SJSA1 (cell line): ENCODE measurements at regions not wholly inside any gene's neighbourhood (a gene's known extent, or its start where the extent isn't known, plus 50 kb on each side); places are given as distances from the start of the nearest gene placed in this dataset.

Experiments
- DNase-seq, 2 experiments: peaks; one replicate each; pipeline ENCODE4 v3.0.0-alpha.2; 2015 to 2020; ENCODE audit warnings: low spot score in 2 of 2, low read depth in 1 of 2
- H3K27ac ChIP-seq: fragments of 250-450 bp; sonication (Bioruptor Pico); 2 replicates; pipeline ENCODE4 v1.5.1; 2020; ENCODE audit warnings: mild to moderate bottlenecking, moderate library complexity
- H3K27me3 ChIP-seq: fragments of 250-450 bp; sonication (Bioruptor Pico); replicated peaks from 2 replicates; pipeline ENCODE4 v1.5.1; 2020; ENCODE audit warnings: mild to moderate bottlenecking, moderate library complexity
- H3K36me3 ChIP-seq: fragments of 250-450 bp; sonication (Bioruptor Pico); 2 replicates; pipeline ENCODE4 v1.5.1; 2020; ENCODE audit warnings: mild to moderate bottlenecking
- H3K4me1 ChIP-seq: fragments of 250-450 bp; sonication (Bioruptor Pico); replicated peaks from 2 replicates; pipeline ENCODE4 v1.6.1; 2021; ENCODE audit warnings: mild to moderate bottlenecking
- H3K4me3 ChIP-seq: fragments of 250-450 bp; sonication (Bioruptor Pico); 2 replicates; pipeline ENCODE4 v1.5.1; 2020; ENCODE audit warnings: mild to moderate bottlenecking
- H3K9me3 ChIP-seq: fragments of 250-450 bp; sonication (Bioruptor Pico); replicated peaks from 2 replicates; pipeline ENCODE4 v1.5.1; 2020; ENCODE audit warnings: mild to moderate bottlenecking

DNA sequence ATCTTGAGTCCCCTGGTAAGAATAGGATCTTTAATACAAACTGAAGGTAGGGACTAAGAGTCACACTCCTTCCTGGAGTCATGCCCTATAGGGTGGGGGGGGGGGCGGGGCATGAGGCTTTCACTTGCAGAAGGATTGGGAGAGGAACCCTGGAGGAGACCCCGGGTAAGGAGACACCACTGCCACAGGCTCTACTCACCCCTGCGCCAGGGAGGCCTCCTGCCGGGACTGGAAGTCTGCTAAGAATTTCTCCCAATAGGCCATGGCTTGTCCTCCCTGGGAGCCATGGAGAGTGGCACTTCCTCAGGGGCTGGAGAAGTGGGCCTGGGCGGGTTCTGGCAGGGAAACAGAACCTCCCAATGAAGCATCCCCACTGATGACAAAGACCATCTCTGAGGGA, 645.3 kb upstream of the RAB6C start:
- Histone ChIP-seq H3K4me1 (no peaks in the 10 kb centered on the region), H3K4me3 (no peak overlapping the region), H3K27ac (no peak overlapping the region), H3K27me3 (no peaks in the 10 kb centered on the region), H3K9me3 (no peaks in the 10 kb centered on the region), H3K36me3 (no peaks in the 10 kb centered on the region)
- DNase-seq, result no peak

DNA sequence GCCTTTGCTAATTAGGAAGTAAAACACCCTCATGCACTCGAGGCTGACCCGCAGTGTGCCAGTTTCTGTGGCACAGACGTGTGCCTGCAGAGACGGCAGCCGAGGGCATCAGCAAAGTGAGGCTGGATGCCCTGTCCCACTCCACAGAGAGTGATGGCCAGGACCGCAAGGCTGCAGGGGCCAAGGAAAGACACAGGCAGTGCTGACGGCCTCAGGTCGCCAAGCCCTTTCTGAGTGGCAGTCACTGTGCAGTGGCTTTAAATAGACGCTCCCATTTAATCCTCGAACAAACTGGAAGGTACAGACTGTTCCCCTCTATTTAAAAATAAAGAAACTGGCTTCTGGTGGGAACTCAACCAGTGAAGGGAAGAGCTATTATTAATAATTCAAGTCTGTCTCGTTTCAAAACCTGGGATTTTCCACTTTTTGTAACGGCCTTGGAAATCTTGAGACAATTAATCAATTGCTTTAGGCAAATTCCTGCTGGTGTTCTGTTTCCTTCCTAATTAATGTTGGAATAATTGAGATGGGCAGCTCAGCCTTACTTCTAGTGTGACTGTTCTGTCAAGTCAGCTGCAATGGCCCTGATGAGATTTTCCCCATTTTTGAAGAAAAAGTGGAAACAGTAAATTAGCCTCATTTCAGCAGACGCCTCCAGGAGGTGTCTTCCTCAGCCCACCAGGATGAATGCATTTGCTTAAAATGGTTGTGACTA, 644.6 kb upstream of the RAB6C start:
- H3K4me3 ChIP-seq, result no peak overlapping the region
- DNase-seq, result no peak
- no peaks in the 10 kb centered on the region for H3K4me1 ChIP-seq
- no peak overlapping the region for H3K27ac ChIP-seq
- no peaks in the 10 kb centered on the region for H3K27me3 ChIP-seq
- H3K36me3 ChIP-seq, result no peaks in the 10 kb centered on the region
- H3K9me3 ChIP-seq, result no peaks in the 10 kb centered on the region

DNA sequence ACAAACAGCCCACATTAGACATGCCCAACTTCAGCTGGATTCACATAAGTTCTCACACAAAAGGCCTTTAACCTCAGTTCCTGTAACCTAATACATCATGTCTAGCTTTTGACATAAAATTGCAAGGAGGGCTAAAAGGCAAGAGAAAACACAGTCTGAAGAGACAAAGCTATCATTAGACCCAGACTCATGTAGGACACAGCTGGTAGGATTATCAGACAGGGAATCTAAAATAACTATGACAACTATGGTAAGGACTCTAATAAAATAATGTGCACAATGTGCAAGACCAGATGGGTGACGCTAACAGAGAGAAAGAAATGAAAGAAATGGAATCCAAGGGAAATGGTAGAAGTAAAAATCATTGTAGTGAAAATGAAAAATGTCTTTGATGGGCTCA, 643.2 kb upstream of the RAB6C start:
- H3K27me3 ChIP-seq, result no peaks in the 10 kb centered on the region
- H3K4me3 ChIP-seq, result no peak overlapping the region
- no peak overlapping the region for H3K27ac ChIP-seq
- DNase-seq, result no peak
- no peaks in the 10 kb centered on the region for H3K36me3 ChIP-seq
- H3K4me1 ChIP-seq, result no peaks in the 10 kb centered on the region
- H3K9me3 ChIP-seq, result no peaks in the 10 kb centered on the region

DNA sequence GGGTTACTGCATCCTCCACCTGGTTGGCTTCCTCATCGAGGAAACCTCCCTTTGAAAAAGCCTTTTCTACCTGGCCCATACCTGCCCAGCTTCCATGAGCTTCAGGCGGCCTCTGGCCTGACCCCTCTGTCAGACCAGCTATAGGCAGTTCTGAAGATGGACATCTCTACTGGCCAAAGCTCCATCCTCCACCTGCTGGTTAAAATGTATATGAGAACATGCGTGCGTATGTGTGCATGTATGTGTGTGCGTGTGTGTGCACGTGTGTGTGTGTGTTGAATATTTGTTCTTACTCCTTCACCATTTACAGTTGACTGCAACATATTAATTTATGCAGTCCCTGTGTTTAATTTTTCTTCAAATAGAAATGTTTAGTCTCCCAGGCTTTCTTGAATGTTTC, 642.4 kb upstream of the RAB6C start:
- no peak for DNase-seq
- no peaks in the 10 kb centered on the region for H3K36me3 ChIP-seq
- H3K27ac ChIP-seq, result no peak overlapping the region
- H3K4me1 ChIP-seq, result no peaks in the 10 kb centered on the region
- no peak overlapping the region for H3K4me3 ChIP-seq
- H3K9me3 ChIP-seq, result no peaks in the 10 kb centered on the region
- H3K27me3 ChIP-seq, result no peaks in the 10 kb centered on the region

DNA sequence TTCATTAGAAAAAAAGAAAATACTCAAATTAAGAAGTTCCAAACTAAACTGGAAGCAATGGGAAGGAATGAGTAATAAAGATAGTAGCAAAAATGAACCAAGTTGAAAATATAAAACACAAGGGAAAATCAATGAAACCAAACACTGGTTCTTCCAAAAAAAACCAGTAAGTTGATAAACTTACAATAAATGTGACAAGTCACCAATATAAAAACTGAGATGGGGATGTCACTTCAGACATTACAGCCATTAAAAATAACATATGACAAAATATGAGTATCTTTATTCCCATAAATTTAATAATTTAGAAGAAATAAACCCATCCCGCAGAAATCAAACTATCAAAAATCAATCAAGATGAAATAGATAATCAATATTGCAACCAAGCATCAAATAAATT, 633.9 kb upstream of the RAB6C start:
- Histone ChIP-seq H3K4me3 (no peak overlapping the region), H3K4me1 (no peaks in the 10 kb centered on the region), H3K27ac (no peak overlapping the region), H3K36me3 (no peaks in the 10 kb centered on the region), H3K9me3 (no peaks in the 10 kb centered on the region), H3K27me3 (no peaks in the 10 kb centered on the region)
- DNase-seq, result no peak

DNA sequence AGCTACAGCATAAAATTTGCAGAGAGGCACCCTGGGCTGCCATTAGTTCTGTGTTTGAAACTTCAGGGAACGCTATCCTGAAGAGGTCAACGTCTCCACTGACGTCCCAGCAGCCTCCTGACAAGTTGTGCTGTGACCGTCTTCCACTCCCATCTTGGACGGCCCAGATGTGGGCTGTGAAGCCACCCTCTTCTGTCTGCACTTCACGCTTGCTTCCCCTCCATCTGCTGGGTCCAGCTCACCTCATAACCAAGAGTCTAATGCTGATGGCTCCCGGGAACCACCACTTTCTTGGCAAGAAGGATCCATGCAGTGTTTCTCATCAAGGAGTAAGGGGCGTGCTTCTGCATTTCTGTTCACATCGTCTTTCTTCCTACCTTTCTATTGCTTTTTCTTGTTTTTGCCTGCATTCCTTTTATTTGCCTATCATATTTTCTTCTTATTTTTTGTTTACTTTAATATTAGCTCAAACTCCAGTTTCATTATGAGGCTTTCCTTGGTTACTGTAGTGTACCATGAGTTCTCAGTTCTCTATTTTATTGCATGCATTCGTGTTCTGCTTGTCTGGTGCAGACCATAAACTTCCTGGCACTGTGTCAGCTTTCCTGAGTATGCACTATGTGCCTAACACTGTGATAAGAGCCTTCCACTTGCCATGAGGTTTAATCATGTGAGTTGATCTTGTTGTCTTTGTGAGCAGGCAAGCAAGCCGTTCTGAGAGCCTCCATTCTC, 631.8 kb upstream of the RAB6C start:
- Histone ChIP-seq H3K36me3 (no peaks in the 10 kb centered on the region), H3K27ac (no peak overlapping the region), H3K4me1 (no peaks in the 10 kb centered on the region), H3K27me3 (no peaks in the 10 kb centered on the region), H3K9me3 (no peaks in the 10 kb centered on the region), H3K4me3 (no peak overlapping the region)
- no peak for DNase-seq

DNA sequence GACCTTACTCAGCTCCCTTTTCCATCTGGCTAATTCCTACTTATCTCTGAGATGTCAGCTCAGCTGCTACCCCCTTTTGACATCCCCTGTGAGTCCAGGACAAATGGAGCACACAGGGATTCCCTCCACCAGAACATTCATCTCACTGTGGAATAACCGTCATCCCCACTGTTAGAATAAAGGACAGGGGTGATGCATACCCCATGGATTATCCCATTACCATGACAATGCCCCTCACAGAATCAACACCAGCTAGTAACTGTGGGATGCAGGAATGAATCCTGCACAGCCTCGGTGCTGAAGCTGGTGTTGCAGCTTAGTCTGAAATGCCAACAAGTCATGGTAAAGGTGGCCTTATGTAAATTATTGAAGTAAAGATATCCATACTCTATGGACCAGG, 624.8 kb upstream of the RAB6C start:
- Histone ChIP-seq H3K9me3 (no peaks in the 10 kb centered on the region), H3K4me1 (no peaks in the 10 kb centered on the region), H3K27me3 (no peaks in the 10 kb centered on the region), H3K36me3 (no peaks in the 10 kb centered on the region), H3K4me3 (no peak overlapping the region), H3K27ac (no peak overlapping the region)
- DNase-seq, result no peak

DNA sequence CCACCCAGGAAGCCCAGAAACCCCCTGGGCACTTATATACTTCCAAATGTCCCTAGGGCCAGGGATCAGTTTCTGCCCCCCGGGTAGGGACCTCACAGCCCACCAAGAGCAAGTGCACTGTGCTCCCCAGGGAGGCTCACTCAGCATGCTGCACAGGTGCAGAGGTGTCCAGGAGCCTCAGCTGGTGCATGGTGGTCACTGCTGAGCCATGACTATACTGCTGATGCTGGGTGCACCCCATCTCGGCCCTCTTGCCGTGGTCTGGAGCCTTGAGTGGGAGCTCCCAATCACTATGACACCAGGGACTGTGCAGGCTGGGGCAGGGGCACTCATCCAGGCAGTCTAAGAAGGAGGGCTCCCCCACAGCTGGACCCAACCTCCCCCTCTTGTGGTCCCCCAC, 617.8 kb upstream of the RAB6C start:
- DNase-seq, result no peak
- Histone ChIP-seq H3K9me3 (no peaks in the 10 kb centered on the region), H3K4me3 (no peak overlapping the region), H3K4me1 (no peaks in the 10 kb centered on the region), H3K36me3 (no peaks in the 10 kb centered on the region), H3K27ac (no peak overlapping the region), H3K27me3 (peaks cover 5% of the 10 kb centered on the region; the same call in 1 of the 2 replicates)

DNA sequence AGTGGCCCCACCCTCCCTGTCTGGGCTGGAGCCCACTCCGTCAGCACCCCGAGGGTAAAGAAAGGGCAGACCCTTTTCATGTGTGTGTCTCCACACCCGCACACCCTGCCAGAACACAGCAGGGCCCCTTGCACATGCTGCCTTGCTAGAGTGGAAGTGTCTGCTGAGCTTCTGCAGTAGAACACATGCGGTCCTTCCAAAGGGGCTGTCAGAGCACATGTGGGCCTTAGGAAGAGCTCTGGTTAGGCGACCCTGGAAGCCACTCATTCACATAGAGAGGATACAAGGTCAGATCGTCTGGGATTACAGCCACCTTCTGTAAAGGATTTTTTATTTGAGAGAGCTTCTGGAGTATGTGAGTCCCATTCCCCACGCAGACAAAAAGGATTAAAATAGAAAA, 613.2 kb upstream of the RAB6C start:
- no peak overlapping the region for H3K4me3 ChIP-seq
- H3K36me3 ChIP-seq, result no peaks in the 10 kb centered on the region
- H3K27ac ChIP-seq, result no peak overlapping the region
- H3K4me1 ChIP-seq, result no peaks in the 10 kb centered on the region
- DNase-seq, result no peak
- H3K9me3 ChIP-seq, result no peaks in the 10 kb centered on the region
- peaks cover 5% of the 10 kb centered on the region; the same call in 1 of the 2 replicates for H3K27me3 ChIP-seq

DNA sequence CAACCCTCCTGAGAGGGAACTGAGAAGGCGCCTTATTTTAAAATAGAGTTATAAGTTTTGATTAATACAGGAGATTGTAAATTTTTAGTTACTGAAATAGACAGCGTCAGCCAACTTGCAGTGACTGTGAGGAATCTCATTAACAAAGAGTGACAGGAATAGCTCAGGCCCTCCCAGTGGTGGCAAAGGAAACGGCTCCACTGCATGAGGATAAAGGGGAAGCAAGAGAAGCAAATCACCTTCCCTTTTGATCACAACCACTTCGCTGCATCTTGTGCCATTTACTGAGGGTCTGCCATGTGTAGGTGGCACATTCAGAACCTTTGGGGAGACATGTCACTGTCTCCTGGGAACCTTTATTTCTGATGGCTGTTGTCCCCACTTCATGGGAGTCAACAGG, 612.4 kb upstream of the RAB6C start:
- no peaks in the 10 kb centered on the region for H3K9me3 ChIP-seq
- H3K4me3 ChIP-seq, result no peak overlapping the region
- peaks cover 5% of the 10 kb centered on the region; the same call in 1 of the 2 replicates for H3K27me3 ChIP-seq
- H3K4me1 ChIP-seq, result no peaks in the 10 kb centered on the region
- no peaks in the 10 kb centered on the region for H3K36me3 ChIP-seq
- H3K27ac ChIP-seq, result no peak overlapping the region
- DNase-seq, result no peak

DNA sequence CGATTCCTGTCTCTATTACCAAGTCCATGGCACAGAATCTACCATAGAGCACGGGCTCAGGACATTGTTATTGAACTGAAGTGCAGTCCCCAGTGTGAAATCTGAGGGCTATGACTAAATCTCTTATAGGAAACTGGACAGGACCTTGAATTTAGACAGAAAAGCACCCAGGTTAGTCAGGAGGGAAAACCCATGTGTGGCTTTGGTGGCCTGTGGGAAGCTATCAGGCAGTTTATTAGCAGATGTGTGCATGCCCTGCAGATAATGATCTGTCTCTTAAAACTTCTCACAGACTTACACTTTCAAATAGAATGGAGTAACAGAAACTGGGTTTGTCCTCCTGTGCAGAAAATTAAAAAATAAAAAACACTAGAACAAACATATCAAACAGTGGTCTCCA, 610.0 kb upstream of the RAB6C start:
- Histone ChIP-seq H3K9me3 (no peaks in the 10 kb centered on the region), H3K27ac (no peak overlapping the region), H3K36me3 (no peaks in the 10 kb centered on the region)

DNA sequence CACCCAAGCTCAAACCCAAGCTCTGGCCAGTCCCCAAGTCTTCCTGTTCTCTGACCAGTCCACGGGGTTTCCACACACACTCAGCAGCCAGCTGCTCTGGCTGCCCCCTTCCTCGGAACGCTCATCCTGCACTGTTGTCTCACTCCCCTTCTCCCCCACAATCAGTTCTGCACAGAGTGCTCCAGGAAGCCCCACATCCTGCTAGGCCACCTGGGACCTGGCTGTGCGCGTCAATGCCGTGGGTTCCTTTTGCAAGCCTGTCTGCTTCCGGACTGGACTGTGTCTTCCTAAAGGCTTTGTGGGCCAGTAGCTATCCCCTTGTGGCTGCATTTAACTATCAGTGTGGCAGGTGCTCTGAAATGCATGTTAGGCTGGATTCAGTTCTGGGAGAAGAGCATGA, 605.0 kb upstream of the RAB6C start:
- Histone ChIP-seq H3K4me1 (no peaks in the 10 kb centered on the region), H3K27me3 (no peaks in the 10 kb centered on the region), H3K9me3 (no peaks in the 10 kb centered on the region), H3K36me3 (no peaks in the 10 kb centered on the region), H3K4me3 (no peak overlapping the region), H3K27ac (no peak overlapping the region)
- no peak for DNase-seq

More for the DNA sequence above, 610.0 kb upstream of the RAB6C start:
- peaks cover 5% of the 10 kb centered on the region; the same call in 1 of the 2 replicates for H3K27me3 ChIP-seq
- no peak for DNase-seq
- H3K4me1 ChIP-seq, result no peaks in the 10 kb centered on the region
- no peak overlapping the region for H3K4me3 ChIP-seq

DNA sequence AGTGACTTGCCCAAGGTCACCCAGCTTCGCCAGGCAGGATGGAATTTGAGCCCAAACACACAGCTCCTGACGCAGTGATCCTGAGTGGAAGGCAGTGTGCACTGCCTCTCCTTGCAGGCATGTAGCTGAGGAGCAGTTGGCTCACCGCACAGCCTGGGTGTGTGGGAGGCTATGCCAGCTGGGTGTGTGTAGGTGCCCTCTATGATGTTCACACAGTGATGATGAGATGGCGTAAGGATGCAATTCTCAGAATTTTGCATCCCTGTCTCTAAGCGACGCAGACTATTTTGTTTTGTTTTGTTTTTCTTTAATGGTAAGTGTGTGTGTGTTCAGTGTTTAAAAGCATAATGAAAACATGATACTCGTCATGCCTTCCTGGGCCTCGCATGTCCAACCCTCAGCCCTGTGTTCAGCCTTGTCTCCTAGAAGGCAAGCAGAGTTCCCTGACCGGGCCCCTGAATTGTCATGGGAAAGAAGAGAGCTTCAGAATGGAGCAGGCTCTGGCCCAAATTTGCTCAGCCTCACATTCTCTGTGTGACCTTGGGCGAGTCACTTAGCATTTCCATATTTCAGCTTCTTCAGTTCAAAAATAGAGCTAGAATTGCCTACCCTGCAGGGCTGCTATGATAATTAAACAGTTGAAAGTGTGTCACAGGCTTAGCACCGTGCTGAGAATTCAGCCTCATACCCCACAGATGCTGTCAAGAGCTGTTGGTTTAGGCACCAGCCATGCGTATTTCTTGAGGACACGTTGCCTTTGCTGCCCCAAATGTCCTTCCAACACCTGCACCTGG, 603.6 kb upstream of the RAB6C start:
- Histone ChIP-seq H3K36me3 (no peaks in the 10 kb centered on the region), H3K4me3 (no peak overlapping the region), H3K27ac (no peak overlapping the region), H3K27me3 (no peaks in the 10 kb centered on the region), H3K9me3 (no peaks in the 10 kb centered on the region), H3K4me1 (no peaks in the 10 kb centered on the region)
- no peak for DNase-seq
